IMR-90 (cell line): ENCODE measurements at regions not wholly inside any gene's neighbourhood (a gene's known extent, or its start where the extent isn't known, plus 50 kb on each side); places are given as distances from the start of the nearest gene placed in this dataset.

Source experiments
- ATAC-seq: fragments of 200-7000 bp; cut with Tn5 transposase; 2 replicates; pipeline ENCODE4 v1.9.1; 2020; ENCODE audit warnings: low read depth, mild to moderate bottlenecking, moderate library complexity
- BruUV-seq: library from RNA; stranded (reverse); fragments of 400-500 nt; replicated peaks from 2 replicates; lab custom pipeline; 2021; lab: Mats Ljungman, UMichigan
- CTCF ChIA-PET: fragments of 300-600 bp; formaldehyde crosslinking; extraction: SDS; loops from one replicate; lab custom pipeline; 2021; ENCODE audit warnings: antibody characterized with exemption; lab: Yijun Ruan, JAX
- POLR2A ChIA-PET: fragments of 300-600 bp; sonication (Branson Sonifier 250); formaldehyde crosslinking; loops from one replicate; lab custom pipeline; 2022; ENCODE audit warnings: antibody characterized with exemption; ENCODE audit not compliant: unreplicated experiment; lab: Charles Lee
- DNase-seq: peaks from one replicate; pipeline ENCODE4 v3.0.0; 2013
- H2AFZ ChIP-seq: replicated peaks from 2 replicates; pipeline ENCODE3; 2013; ENCODE audit warnings: low read length, mild to moderate bottlenecking; ENCODE audit not compliant: poor library complexity
- H2AK5ac ChIP-seq: 2 replicates; pipeline ENCODE4 v1.6.1; 2013; ENCODE audit warnings: low read depth, low read length, inconsistent platforms
- H2AK9ac ChIP-seq: replicated peaks from 2 replicates; pipeline ENCODE3; 2013; ENCODE audit warnings: mild to moderate bottlenecking, low read depth, low read length, moderate library complexity; ENCODE audit not compliant: poor library complexity
- H2BK120ac ChIP-seq: 2 replicates; pipeline ENCODE4 v1.6.1; 2013; ENCODE audit warnings: low read depth, low read length, inconsistent platforms
- H2BK15ac ChIP-seq: 3 replicates; pipeline ENCODE4 v1.6.1; 2013; ENCODE audit warnings: low read depth, low read length, inconsistent platforms
- H2BK20ac ChIP-seq: 2 replicates; pipeline ENCODE4 v1.6.1; 2013; ENCODE audit warnings: low read depth, mild to moderate bottlenecking, inconsistent platforms, low read length, moderate library complexity
- H2BK5ac ChIP-seq: 2 replicates; pipeline ENCODE4 v1.6.1; 2013; ENCODE audit warnings: mild to moderate bottlenecking, low read depth, low read length, inconsistent platforms; ENCODE audit not compliant: poor library complexity, severe bottlenecking
- H3K14ac ChIP-seq: replicated peaks from 2 replicates; pipeline ENCODE4 v1.6.1; 2013; ENCODE audit warnings: low read depth, low read length, inconsistent platforms
- H3K18ac ChIP-seq: 2 replicates; pipeline ENCODE4 v1.6.1; 2013; ENCODE audit warnings: low read depth, low read length, control low read depth
- H3K23ac ChIP-seq: 2 replicates; pipeline ENCODE4 v1.6.1; 2013; ENCODE audit warnings: low read depth, low read length, inconsistent platforms
- H3K27ac ChIP-seq: 2 replicates; pipeline ENCODE4 v1.5.1; 2013; ENCODE audit warnings: mild to moderate bottlenecking, control low read depth, low read length; ENCODE audit not compliant: insufficient read depth
- H3K27me3 ChIP-seq: 2 replicates; pipeline ENCODE4 v1.6.1; 2013; ENCODE audit warnings: low read length; ENCODE audit not compliant: control insufficient read depth, insufficient read depth
- H3K36me3 ChIP-seq: 2 replicates; pipeline ENCODE4 v1.6.1; 2013; ENCODE audit warnings: low read length, mixed read lengths; ENCODE audit not compliant: control insufficient read depth, insufficient read depth
- H3K4ac ChIP-seq: 2 replicates; pipeline ENCODE4 v1.6.1; 2013; ENCODE audit warnings: low read depth, low read length, inconsistent platforms
- H3K4me1 ChIP-seq: 2 replicates; pipeline ENCODE4 v1.6.1; 2013; ENCODE audit warnings: low read length, mixed read lengths; ENCODE audit not compliant: control insufficient read depth, insufficient read depth
- H3K4me2 ChIP-seq: 2 replicates; pipeline ENCODE4 v1.6.1; 2013; ENCODE audit warnings: low read depth, mild to moderate bottlenecking, control low read depth, low read length, moderate library complexity
- H3K4me3 ChIP-seq: 2 replicates; pipeline ENCODE4 v1.5.1; 2013; ENCODE audit warnings: low read depth, mild to moderate bottlenecking, control low read depth, low read length, moderate library complexity; ENCODE audit not compliant: insufficient read depth
- H3K56ac ChIP-seq: 2 replicates; pipeline ENCODE4 v1.6.1; 2013; ENCODE audit warnings: low read length, inconsistent platforms; ENCODE audit not compliant: insufficient read depth; ENCODE audit errors: extremely low read depth
- H3K79me1 ChIP-seq, 2 experiments: 2 replicates each; pipeline ENCODE4 v1.6.1; 2013; ENCODE audit warnings: low read length in 2 of 2, inconsistent platforms in 1 of 2, low read depth in 1 of 2
- H3K9ac ChIP-seq: 2 replicates; pipeline ENCODE4 v1.6.1; 2013; ENCODE audit warnings: low read depth, low read length, control low read depth
- H3K9me1 ChIP-seq: 2 replicates; pipeline ENCODE4 v1.6.1; 2013; ENCODE audit warnings: low read length, inconsistent platforms; ENCODE audit not compliant: insufficient read depth
- H3K9me3 ChIP-seq: 2 replicates; pipeline ENCODE4 v1.6.1; 2013; ENCODE audit warnings: low read length; ENCODE audit not compliant: control insufficient read depth, insufficient read depth
- H4K20me1 ChIP-seq: 2 replicates; pipeline ENCODE4 v1.6.1; 2013; ENCODE audit warnings: low read length, inconsistent platforms; ENCODE audit not compliant: insufficient read depth
- H4K5ac ChIP-seq: 2 replicates; pipeline ENCODE4 v1.6.1; 2013; ENCODE audit warnings: mild to moderate bottlenecking, low read depth, low read length, control low read depth
- H4K8ac ChIP-seq, 2 experiments: 2 replicates each; pipeline ENCODE4 v1.6.1; 2013; ENCODE audit warnings: low read depth in 2 of 2, low read length in 2 of 2, control low read depth in 1 of 2, inconsistent platforms in 1 of 2
- H4K91ac ChIP-seq: 2 replicates; pipeline ENCODE4 v1.6.1; 2013; ENCODE audit warnings: low read depth, low read length, inconsistent platforms; ENCODE audit not compliant: insufficient read depth
- BHLHE40 ChIP-seq: fragments of 150-350 bp; IDR thresholded peaks from 2 replicates; pipeline ENCODE4 v1.6.1; 2016; ENCODE audit warnings: mild to moderate bottlenecking, low read depth, low read length
- CEBPB ChIP-seq: IDR thresholded peaks from 2 replicates; pipeline ENCODE4 v1.6.1; 2012; ENCODE audit warnings: low read depth, low read length, improper control_type of control experiment
- CHD1 ChIP-seq: IDR thresholded peaks from 2 replicates; pipeline ENCODE4 v1.6.1; 2012; ENCODE audit warnings: low read depth, low read length, improper control_type of control experiment
- CTCF ChIP-seq: conservative IDR thresholded peaks from 2 replicates; pipeline ENCODE4 v1.5.1; 2012; ENCODE audit warnings: mild to moderate bottlenecking, low read depth, low read length, improper control_type of control experiment
- ELK1 ChIP-seq: fragments of 150-350 bp; IDR thresholded peaks from 2 replicates; pipeline ENCODE4 v1.6.1; 2016; ENCODE audit warnings: low read depth, mild to moderate bottlenecking, low read length, moderate library complexity, borderline replicate concordance
- FOS ChIP-seq: fragments of 150-350 bp; IDR thresholded peaks from 2 replicates; pipeline ENCODE4 v1.6.1; 2016; ENCODE audit warnings: low read depth, low read length
- MAFK ChIP-seq: IDR thresholded peaks from 2 replicates; pipeline ENCODE4 v1.6.1; 2012; ENCODE audit warnings: low read depth, low read length, improper control_type of control experiment
- MAZ ChIP-seq: IDR thresholded peaks from 2 replicates; pipeline ENCODE4 v1.6.1; 2012; ENCODE audit warnings: low read depth, mild to moderate bottlenecking, low read length, improper control_type of control experiment, moderate library complexity, borderline replicate concordance
- MXI1 ChIP-seq: IDR thresholded peaks from 2 replicates; pipeline ENCODE4 v1.6.1; 2012; ENCODE audit warnings: low read depth, mild to moderate bottlenecking, low read length, moderate library complexity, borderline replicate concordance
- NFE2L2 ChIP-seq: fragments of 150-350 bp; IDR thresholded peaks from 2 replicates; pipeline ENCODE4 v1.6.1; 2016; ENCODE audit warnings: low read depth, mild to moderate bottlenecking, low read length
- POLR2A ChIP-seq: IDR thresholded peaks from 2 replicates; pipeline ENCODE4 v1.6.1; 2012; ENCODE audit warnings: mild to moderate bottlenecking, low read depth, low read length
- RAD21 ChIP-seq: IDR thresholded peaks from 2 replicates; pipeline ENCODE4 v1.6.1; 2012; ENCODE audit warnings: low read length, improper control_type of control experiment
- RCOR1 ChIP-seq: IDR thresholded peaks from 2 replicates; pipeline ENCODE4 v1.6.1; 2012; ENCODE audit warnings: mild to moderate bottlenecking, low read length, improper control_type of control experiment; ENCODE audit not compliant: insufficient replicate concordance
- RFX5 ChIP-seq: IDR thresholded peaks from 2 replicates; pipeline ENCODE4 v1.8.0; 2012; ENCODE audit warnings: low read depth, mild to moderate bottlenecking, low read length, moderate library complexity
- SMC3 ChIP-seq: fragments of 150-350 bp; IDR thresholded peaks from 2 replicates; pipeline ENCODE4 v1.6.1; 2016; ENCODE audit warnings: low read depth, mild to moderate bottlenecking, antibody characterized with exemption, low read length, moderate library complexity
- USF2 ChIP-seq: fragments of 150-350 bp; IDR thresholded peaks from 2 replicates; pipeline ENCODE4 v1.6.1; 2017; ENCODE audit warnings: mild to moderate bottlenecking, antibody characterized with exemption, low read length, low read depth
- WGBS, 2 experiments: methylation state at CpG; one replicate each; pipeline versions ENCODE4 v1.1.5 to v1.1.7; 2013; ENCODE audit warnings: missing lambda C conversion rate in 2 of 2; ENCODE audit not compliant: insufficient read length in 1 of 2; ENCODE audit errors: extremely low coverage in 2 of 2; 5-methylcytosine and 5-hydroxymethylcytosine counted together
- dilution Hi-C: fragments of 300-500 bp; cut with HindIII; formaldehyde crosslinking; loops from one replicate; pipeline ENCODE4 v1.14.3; 2018; ENCODE audit warnings: low sequenced_read_pairs; ENCODE audit not compliant: unreplicated experiment
- in situ Hi-C: fragments of 300-500 bp; cut with MboI; formaldehyde crosslinking; loops from 3 replicates; pipeline ENCODE4 v1.14.3; 2019; ENCODE audit warnings: low sequenced_read_pairs, inconsistent platforms, mixed read lengths
- intact Hi-C: fragments of 100-400 bp; cut with micrococcal nuclease; formaldehyde crosslinking; loops from 2 replicates; pipeline ENCODE4 v1.10.0; 2022

GRCh38 chr16:47817048-47817447 lies 338.7 kb downstream of the ABCC12 start:
- DNase-seq (no peak), ATAC-seq (no peak)
- no peaks in the 10 kb centered on the region for H3K27me3 ChIP-seq
- no peak overlapping the region for H3K14ac ChIP-seq
- no peaks in the 10 kb centered on the region for H3K4me1 ChIP-seq
- H2BK20ac ChIP-seq, result no peak overlapping the region
- no peak overlapping the region for H2AK9ac ChIP-seq
- no peaks in the 10 kb centered on the region for H3K36me3 ChIP-seq
- no peaks in the 10 kb centered on the region for H4K20me1 ChIP-seq
- H3K4ac ChIP-seq, result no peak overlapping the region
- WGBS, 2 experiments, result 80% methylated on average over 1 of the region's 4 CpGs; no CpG with 5 or more reads in 1 of the 2 experiments
- TF ChIP-seq BHLHE40, result no peak
- TF ChIP-seq FOS, result no peak
- TF ChIP-seq MAFK, result no peak
- no peak for TF ChIP-seq RAD21
- TF ChIP-seq POLR2A, result no peak
- no peak for TF ChIP-seq SMC3
- TF ChIP-seq MAZ, result no peak
- no peak for TF ChIP-seq CTCF
- no peak for TF ChIP-seq NFE2L2
- TF ChIP-seq MXI1, result no peak
- TF ChIP-seq RCOR1, result no peak
- TF ChIP-seq RFX5, result no peak
- TF ChIP-seq USF2, result no peak
- no peak for TF ChIP-seq CHD1
- no peak for TF ChIP-seq CEBPB
- no peak for TF ChIP-seq ELK1
- no peak overlapping the region for H4K8ac ChIP-seq
- no peaks in the 10 kb centered on the region for H3K9me1 ChIP-seq
- in situ Hi-C loops, result no loop called here
- no TSS peak for BruUV-seq
- no peak overlapping the region for H2AK5ac ChIP-seq
- H2BK15ac ChIP-seq, result no peak overlapping the region
- H3K9me3 ChIP-seq, result no peaks in the 10 kb centered on the region
- H3K56ac ChIP-seq, result no peak overlapping the region
- no peak overlapping the region for H3K4me2 ChIP-seq
- no peak overlapping the region for H3K9ac ChIP-seq
- no peak overlapping the region for H3K18ac ChIP-seq
- no peak overlapping the region for H4K91ac ChIP-seq
- dilution Hi-C loops, result no loop called here
- POLR2A ChIA-PET, result no interaction called here
- intact Hi-C loops, result no loop called here
- CTCF ChIA-PET, result no interaction called here
- H3K23ac ChIP-seq, result no peak overlapping the region
- H2BK120ac ChIP-seq, result no peak overlapping the region
- no peaks in the 10 kb centered on the region for H3K79me1 ChIP-seq
- H3K4me3 ChIP-seq, result no peak overlapping the region
- H2BK5ac ChIP-seq, result no peak overlapping the region
- no peak overlapping the region for H4K5ac ChIP-seq
- no peak overlapping the region for H2AFZ ChIP-seq
- no peak overlapping the region for H3K27ac ChIP-seq
